GM12878 (cell line): ENCODE measurements at regions not wholly inside any gene's neighbourhood (a gene's known extent, or its start where the extent isn't known, plus 50 kb on each side); places are given as distances from the start of the nearest gene placed in this dataset.

Experiments
- ATAC-seq: fragments of 200-7000 bp; cut with Tn5 transposase; 3 replicates; pipeline ENCODE4 v1.9.1; 2020; ENCODE audit warnings: mild to moderate bottlenecking, moderate library complexity
- BruUV-seq: library from RNA; stranded (reverse); fragments of 400-500 nt; replicated peaks from 2 replicates; lab custom pipeline; 2021; lab: Mats Ljungman, UMichigan
- CTCF ChIA-PET: fragments of 300-600 bp; sonication (Branson Sonifier 250); formaldehyde crosslinking; extraction: SDS; loops from one replicate; lab custom pipeline; 2021; ENCODE audit warnings: inconsistent platforms; lab: Yijun Ruan, JAX
- POLR2A ChIA-PET: fragments of 350-600 bp; formaldehyde crosslinking; extraction: SDS; loops from one replicate; lab custom pipeline; 2021; ENCODE audit warnings: inconsistent platforms; lab: Charles Lee
- RAD21 ChIA-PET: fragments of 300-600 bp; sonication (Branson Sonifier 250); formaldehyde crosslinking; loops from one replicate; lab custom pipeline; 2023; ENCODE audit warnings: antibody characterized with exemption; ENCODE audit not compliant: unreplicated experiment; lab: Charles Lee
- SMC1A ChIA-PET: fragments of 300-600 bp; sonication (Branson Sonifier 250); formaldehyde crosslinking; loops from one replicate; lab custom pipeline; 2023; ENCODE audit not compliant: unreplicated experiment, uncharacterized antibody; lab: Charles Lee
- DNase-seq: peaks from one replicate; pipeline ENCODE4 v3.0.0-alpha.2; 2011; ENCODE audit warnings: low read depth, low spot score
- FAIRE-seq: peaks from 3 replicates; lab custom pipeline; 2011; peaks lifted over from hg19 to GRCh38; lab: Jason Lieb, UNC
- H2AFZ ChIP-seq: 2 replicates; pipeline ENCODE4 v1.6.0; 2011; ENCODE audit warnings: low read depth, low read length, control low read depth; ENCODE audit not compliant: control insufficient read depth
- H3K27ac ChIP-seq: 2 replicates; pipeline ENCODE4 v1.5.1; 2011; ENCODE audit warnings: control low read depth; ENCODE audit not compliant: control insufficient read depth, insufficient read depth
- H3K27me3 ChIP-seq, 2 experiments: replicated peaks in 1 of 2; 2 replicates each; pipeline versions ENCODE4 v1.6.0 to v1.6.1; 2011; ENCODE audit warnings: low read length in 1 of 2; ENCODE audit not compliant: control insufficient read depth in 2 of 2, insufficient read depth in 2 of 2
- H3K36me3 ChIP-seq, 2 experiments: 2 replicates each; pipeline ENCODE4 v1.5.1; 2011; ENCODE audit warnings: low read length in 1 of 2; ENCODE audit not compliant: control insufficient read depth in 2 of 2, insufficient read depth in 2 of 2
- H3K4me1 ChIP-seq: 2 replicates; pipeline ENCODE4 v1.6.1; 2011; ENCODE audit warnings: mild to moderate bottlenecking, low read length, moderate library complexity, mixed read lengths; ENCODE audit not compliant: control insufficient read depth, insufficient read depth
- H3K4me2 ChIP-seq: 2 replicates; pipeline ENCODE4 v1.6.0; 2011; ENCODE audit warnings: control low read depth; ENCODE audit not compliant: control insufficient read depth, insufficient read depth
- H3K4me3 ChIP-seq: fragments of 200-600 bp; sonication (generic); 2 replicates; pipeline ENCODE4 v1.5.1; 2016
- H3K79me2 ChIP-seq: 2 replicates; pipeline ENCODE4 v1.6.0; 2011; ENCODE audit warnings: low read length; ENCODE audit not compliant: control insufficient read depth, insufficient read depth
- H3K9ac ChIP-seq: 2 replicates; pipeline ENCODE4 v1.8.0; 2011; ENCODE audit warnings: low read length, control low read depth, mixed read lengths; ENCODE audit not compliant: control insufficient read depth, insufficient read depth
- H3K9me3 ChIP-seq: replicated peaks from 3 replicates; pipeline ENCODE4 v1.5.1; 2011; ENCODE audit warnings: mild to moderate bottlenecking, low read length; ENCODE audit not compliant: control insufficient read depth, insufficient read depth
- H4K20me1 ChIP-seq: 2 replicates; pipeline ENCODE4 v1.6.0; 2011; ENCODE audit not compliant: control insufficient read depth, insufficient read depth
- BHLHE40 ChIP-seq, 2 experiments: fragments of 450-650 bp in 1 of 2; IDR thresholded peaks; 2 replicates each; pipeline ENCODE4 v1.6.1; 2011 to 2017; ENCODE audit warnings: low read depth in 2 of 2, borderline replicate concordance in 1 of 2, improper control_type of control experiment in 1 of 2, low read length in 1 of 2, mild to moderate bottlenecking in 1 of 2
- BRCA1 ChIP-seq: IDR thresholded peaks from 2 replicates; pipeline ENCODE4 v1.6.1; 2011; ENCODE audit warnings: low read depth, low read length, improper control_type of control experiment
- KLF5 ChIP-seq: fragments of 450-650 bp; IDR thresholded peaks from 2 replicates; pipeline ENCODE4 v1.6.1; 2014; ENCODE audit warnings: mild to moderate bottlenecking; ENCODE audit not compliant: partially characterized antibody
- LARP7 ChIP-seq: fragments of 450-650 bp; IDR thresholded peaks from 2 replicates; pipeline ENCODE4 v1.6.1; 2017; ENCODE audit warnings: mild to moderate bottlenecking
- MXI1 ChIP-seq: fragments of 150-350 bp; IDR thresholded peaks from 2 replicates; pipeline ENCODE4 v1.6.1; 2011; ENCODE audit warnings: low read depth, mild to moderate bottlenecking, inconsistent platforms, low read length, improper control_type of control experiment
- MYC ChIP-seq: IDR thresholded peaks from 2 replicates; pipeline ENCODE4 v1.6.1; 2011; ENCODE audit warnings: mild to moderate bottlenecking, low read length, moderate library complexity, inconsistent platforms; ENCODE audit not compliant: insufficient read depth, insufficient replicate concordance, insufficient read length, severe bottlenecking
- NFYA ChIP-seq: IDR thresholded peaks from 2 replicates; pipeline ENCODE4 v1.6.1; 2011; ENCODE audit warnings: low read depth, mild to moderate bottlenecking, low read length, improper control_type of control experiment, borderline replicate concordance
- RCOR1 ChIP-seq: conservative IDR thresholded peaks from 2 replicates; pipeline ENCODE4 v1.6.1; 2012; ENCODE audit warnings: low read depth, low read length, improper control_type of control experiment
- RUNX3 ChIP-seq: IDR thresholded peaks from 2 replicates; pipeline ENCODE4 v1.6.1; 2012; ENCODE audit warnings: low read length, inconsistent platforms
- TCF7 ChIP-seq: IDR thresholded peaks from 2 replicates; pipeline ENCODE4 v1.6.1; 2014; ENCODE audit warnings: antibody characterized with exemption, borderline replicate concordance
- ZNF24 ChIP-seq: fragments of 450-650 bp; IDR thresholded peaks from 2 replicates; pipeline ENCODE4 v1.6.1; 2017; ENCODE audit warnings: antibody characterized with exemption, mild to moderate bottlenecking
- WGBS: methylation state at CpG from one replicate; pipeline ENCODE4 v1.1.6; 2016; ENCODE audit warnings: low lambda C conversion rate; ENCODE audit not compliant: insufficient replicate concordance, insufficient coverage; ENCODE audit errors: missing lambda C conversion rate; 5-methylcytosine and 5-hydroxymethylcytosine counted together
- in situ Hi-C: fragments of 300-500 bp; cut with MboI; formaldehyde crosslinking; loops from 9 replicates; pipeline ENCODE4 v1.14.3; 2018; ENCODE audit warnings: mixed read lengths
- intact Hi-C: fragments of 100-400 bp; cut with micrococcal nuclease; formaldehyde crosslinking; loops from one replicate; pipeline ENCODE4 v1.14.2; 2022; ENCODE audit not compliant: unreplicated experiment
- TF ChIP-seq, protein P1 (sequence below): IDR thresholded peaks from 2 replicates; pipeline ENCODE4 v1.6.1; 2011; ENCODE audit warnings: low read depth, low read length, improper control_type of control experiment, borderline replicate concordance
- TF ChIP-seq, protein P2 (sequence below): IDR thresholded peaks from 2 replicates; pipeline ENCODE4 v1.6.1; 2012; ENCODE audit warnings: low read depth, low read length, improper control_type of control experiment
- TF ChIP-seq, protein P3 (sequence below): IDR thresholded peaks from 2 replicates; pipeline ENCODE4 v1.6.1; 2011; ENCODE audit warnings: borderline replicate concordance, low read depth, mild to moderate bottlenecking, moderate library complexity, mixed read lengths, low read length; ENCODE audit not compliant: insufficient read depth; ENCODE audit errors: extremely low read length
- TF ChIP-seq, protein P4 (sequence below): fragments of 450-650 bp; IDR thresholded peaks from 2 replicates; pipeline ENCODE4 v1.6.1; 2018; ENCODE audit warnings: borderline replicate concordance, mild to moderate bottlenecking; ENCODE audit not compliant: partially characterized antibody
- TF ChIP-seq, protein P5 (sequence below): fragments of 450-650 bp; IDR thresholded peaks from 2 replicates; pipeline ENCODE4 v1.6.1; 2017; ENCODE audit warnings: mild to moderate bottlenecking, low read depth, inconsistent platforms; ENCODE audit not compliant: poor library complexity, severe bottlenecking

DNA sequence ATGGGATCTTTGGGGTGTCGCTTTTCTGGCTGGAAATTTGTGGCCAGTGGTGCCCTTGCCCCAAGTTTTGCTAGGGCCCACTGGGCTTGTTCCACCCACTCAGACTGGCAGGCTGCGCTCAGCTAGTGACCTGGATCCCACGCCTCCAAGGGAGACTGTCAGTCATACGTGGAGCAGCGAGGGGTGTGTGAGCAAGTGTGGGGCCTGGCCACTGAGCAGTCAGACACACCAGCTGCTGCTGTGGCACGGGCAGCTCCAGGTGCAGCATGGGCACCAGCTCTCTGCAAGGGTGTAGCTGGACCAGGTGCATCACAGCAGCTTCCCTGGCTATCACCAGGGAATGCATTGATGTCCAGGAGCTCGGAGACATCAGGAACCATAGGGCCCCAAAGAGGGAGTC lies 327.0 kb downstream of the NR4A2 start:
- ChIA-PET RAD21 (interaction anchor here (1.5 kb wide), 1 partner anchor 584 kb away, joined by 4 read pairs; no protein-coding TSS in a partner anchor), POLR2A (no interaction called here), CTCF (interaction anchor here (0.8 to 1.9 kb wide), 4 partner anchors 10 to 585 kb away, joined by 3 to 9 read pairs (median 3); no protein-coding TSS in a partner anchor), SMC1A (interaction anchor here (0.9 to 1.7 kb wide), 2 partner anchors 58 to 629 kb away, joined by 3 read pairs; no protein-coding TSS in a partner anchor)
- Histone ChIP-seq H3K27ac (no peak overlapping the region), H3K27me3 (no peaks in the 10 kb centered on the region), H3K4me1 (no peaks in the 10 kb centered on the region), H3K36me3 (no peaks in the 10 kb centered on the region), H3K9me3 (no peaks in the 10 kb centered on the region), H4K20me1 (no peaks in the 10 kb centered on the region), H3K4me3 (no peak overlapping the region), H2AFZ (no peak overlapping the region), H3K9ac (no peak overlapping the region), H3K4me2 (no peak overlapping the region), H3K79me2 (no peaks in the 10 kb centered on the region)
- ATAC-seq (no peak; the same call in 1 of the 3 replicates), FAIRE-seq (no peak), DNase-seq (no peak)
- 15% methylated on average over 7 of the region's 7 CpGs for WGBS
- intact Hi-C loops (no loop called here), in situ Hi-C loops (no loop called here)
- BruUV-seq, result no TSS peak
- TF ChIP-seq MYC, result no peak
- no peak for TF ChIP-seq ZNF24
- no peak for TF ChIP-seq LARP7
- TF ChIP-seq, protein P1, sequence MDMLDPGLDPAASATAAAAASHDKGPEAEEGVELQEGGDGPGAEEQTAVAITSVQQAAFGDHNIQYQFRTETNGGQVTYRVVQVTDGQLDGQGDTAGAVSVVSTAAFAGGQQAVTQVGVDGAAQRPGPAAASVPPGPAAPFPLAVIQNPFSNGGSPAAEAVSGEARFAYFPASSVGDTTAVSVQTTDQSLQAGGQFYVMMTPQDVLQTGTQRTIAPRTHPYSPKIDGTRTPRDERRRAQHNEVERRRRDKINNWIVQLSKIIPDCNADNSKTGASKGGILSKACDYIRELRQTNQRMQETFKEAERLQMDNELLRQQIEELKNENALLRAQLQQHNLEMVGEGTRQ, result no peak
- TF ChIP-seq BRCA1, result no peak
- TF ChIP-seq NFYA, result no peak
- TF ChIP-seq, protein P2, sequence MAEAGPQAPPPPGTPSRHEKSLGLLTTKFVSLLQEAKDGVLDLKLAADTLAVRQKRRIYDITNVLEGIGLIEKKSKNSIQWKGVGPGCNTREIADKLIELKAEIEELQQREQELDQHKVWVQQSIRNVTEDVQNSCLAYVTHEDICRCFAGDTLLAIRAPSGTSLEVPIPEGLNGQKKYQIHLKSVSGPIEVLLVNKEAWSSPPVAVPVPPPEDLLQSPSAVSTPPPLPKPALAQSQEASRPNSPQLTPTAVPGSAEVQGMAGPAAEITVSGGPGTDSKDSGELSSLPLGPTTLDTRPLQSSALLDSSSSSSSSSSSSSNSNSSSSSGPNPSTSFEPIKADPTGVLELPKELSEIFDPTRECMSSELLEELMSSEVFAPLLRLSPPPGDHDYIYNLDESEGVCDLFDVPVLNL, result no peak
- TF ChIP-seq, protein P3, sequence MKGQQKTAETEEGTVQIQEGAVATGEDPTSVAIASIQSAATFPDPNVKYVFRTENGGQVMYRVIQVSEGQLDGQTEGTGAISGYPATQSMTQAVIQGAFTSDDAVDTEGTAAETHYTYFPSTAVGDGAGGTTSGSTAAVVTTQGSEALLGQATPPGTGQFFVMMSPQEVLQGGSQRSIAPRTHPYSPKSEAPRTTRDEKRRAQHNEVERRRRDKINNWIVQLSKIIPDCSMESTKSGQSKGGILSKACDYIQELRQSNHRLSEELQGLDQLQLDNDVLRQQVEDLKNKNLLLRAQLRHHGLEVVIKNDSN, result no peak
- no peak for TF ChIP-seq KLF5
- no peak for TF ChIP-seq MXI1
- no peak for TF ChIP-seq BHLHE40 (IDR thresholded peaks at IDR 0.05; ENCODE audit: borderline replicate concordance in 1 of 2, low read depth in 2 of 2, low read length in 1 of 2)
- no peak for TF ChIP-seq RCOR1
- TF ChIP-seq, protein P4, sequence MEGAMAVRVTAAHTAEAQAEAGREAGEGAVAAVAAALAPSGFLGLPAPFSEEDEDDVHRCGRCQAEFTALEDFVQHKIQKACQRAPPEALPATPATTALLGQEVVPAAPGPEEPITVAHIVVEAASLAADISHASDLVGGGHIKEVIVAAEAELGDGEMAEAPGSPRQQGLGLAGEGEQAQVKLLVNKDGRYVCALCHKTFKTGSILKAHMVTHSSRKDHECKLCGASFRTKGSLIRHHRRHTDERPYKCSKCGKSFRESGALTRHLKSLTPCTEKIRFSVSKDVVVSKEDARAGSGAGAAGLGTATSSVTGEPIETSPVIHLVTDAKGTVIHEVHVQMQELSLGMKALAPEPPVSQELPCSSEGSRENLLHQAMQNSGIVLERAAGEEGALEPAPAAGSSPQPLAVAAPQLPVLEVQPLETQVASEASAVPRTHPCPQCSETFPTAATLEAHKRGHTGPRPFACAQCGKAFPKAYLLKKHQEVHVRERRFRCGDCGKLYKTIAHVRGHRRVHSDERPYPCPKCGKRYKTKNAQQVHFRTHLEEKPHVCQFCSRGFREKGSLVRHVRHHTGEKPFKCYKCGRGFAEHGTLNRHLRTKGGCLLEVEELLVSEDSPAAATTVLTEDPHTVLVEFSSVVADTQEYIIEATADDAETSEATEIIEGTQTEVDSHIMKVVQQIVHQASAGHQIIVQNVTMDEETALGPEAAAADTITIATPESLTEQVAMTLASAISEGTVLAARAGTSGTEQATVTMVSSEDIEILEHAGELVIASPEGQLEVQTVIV, result no peak
- TF ChIP-seq TCF7, result no peak
- TF ChIP-seq, protein P5, sequence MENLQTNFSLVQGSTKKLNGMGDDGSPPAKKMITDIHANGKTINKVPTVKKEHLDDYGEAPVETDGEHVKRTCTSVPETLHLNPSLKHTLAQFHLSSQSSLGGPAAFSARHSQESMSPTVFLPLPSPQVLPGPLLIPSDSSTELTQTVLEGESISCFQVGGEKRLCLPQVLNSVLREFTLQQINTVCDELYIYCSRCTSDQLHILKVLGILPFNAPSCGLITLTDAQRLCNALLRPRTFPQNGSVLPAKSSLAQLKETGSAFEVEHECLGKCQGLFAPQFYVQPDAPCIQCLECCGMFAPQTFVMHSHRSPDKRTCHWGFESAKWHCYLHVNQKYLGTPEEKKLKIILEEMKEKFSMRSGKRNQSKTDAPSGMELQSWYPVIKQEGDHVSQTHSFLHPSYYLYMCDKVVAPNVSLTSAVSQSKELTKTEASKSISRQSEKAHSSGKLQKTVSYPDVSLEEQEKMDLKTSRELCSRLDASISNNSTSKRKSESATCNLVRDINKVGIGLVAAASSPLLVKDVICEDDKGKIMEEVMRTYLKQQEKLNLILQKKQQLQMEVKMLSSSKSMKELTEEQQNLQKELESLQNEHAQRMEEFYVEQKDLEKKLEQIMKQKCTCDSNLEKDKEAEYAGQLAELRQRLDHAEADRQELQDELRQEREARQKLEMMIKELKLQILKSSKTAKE, result no peak
- no peak for TF ChIP-seq RUNX3
